ENCODE measurements at regions not wholly inside any gene's neighbourhood (a gene's known extent, or its start where the extent isn't known, plus 50 kb on each side); places are given as distances from the start of the nearest gene placed in this dataset.

GRCh38 chr7:16993543-16993942 lies 111.8 kb upstream of the AGR3 start:
- H3K4me3 ChIP-seq (ENCODE audit: insufficient read depth, low read depth, low read length), result no peak overlapping the region
- Mint-ChIP-seq H3K4me1 (ENCODE audit: low read depth, unreplicated experiment) (no peaks in the 10 kb centered on the region), H3K27ac (ENCODE audit: unreplicated experiment) (no peak overlapping the region), H3K4me3 (ENCODE audit: unreplicated experiment) (no peak overlapping the region), H3K27me3 (ENCODE audit: low read depth, unreplicated experiment) (no peaks in the 10 kb centered on the region), H3K9me3 (ENCODE audit: unreplicated experiment) (peaks cover 13% of the 10 kb centered on the region), H3K36me3 (ENCODE audit: low read depth, unreplicated experiment) (peaks cover 6% of the 10 kb centered on the region)
- no peak for TF ChIP-seq EZH2 (IDR thresholded peaks at IDR 0.05; ENCODE audit: insufficient read depth, low read length)
- TF ChIP-seq, protein P1, sequence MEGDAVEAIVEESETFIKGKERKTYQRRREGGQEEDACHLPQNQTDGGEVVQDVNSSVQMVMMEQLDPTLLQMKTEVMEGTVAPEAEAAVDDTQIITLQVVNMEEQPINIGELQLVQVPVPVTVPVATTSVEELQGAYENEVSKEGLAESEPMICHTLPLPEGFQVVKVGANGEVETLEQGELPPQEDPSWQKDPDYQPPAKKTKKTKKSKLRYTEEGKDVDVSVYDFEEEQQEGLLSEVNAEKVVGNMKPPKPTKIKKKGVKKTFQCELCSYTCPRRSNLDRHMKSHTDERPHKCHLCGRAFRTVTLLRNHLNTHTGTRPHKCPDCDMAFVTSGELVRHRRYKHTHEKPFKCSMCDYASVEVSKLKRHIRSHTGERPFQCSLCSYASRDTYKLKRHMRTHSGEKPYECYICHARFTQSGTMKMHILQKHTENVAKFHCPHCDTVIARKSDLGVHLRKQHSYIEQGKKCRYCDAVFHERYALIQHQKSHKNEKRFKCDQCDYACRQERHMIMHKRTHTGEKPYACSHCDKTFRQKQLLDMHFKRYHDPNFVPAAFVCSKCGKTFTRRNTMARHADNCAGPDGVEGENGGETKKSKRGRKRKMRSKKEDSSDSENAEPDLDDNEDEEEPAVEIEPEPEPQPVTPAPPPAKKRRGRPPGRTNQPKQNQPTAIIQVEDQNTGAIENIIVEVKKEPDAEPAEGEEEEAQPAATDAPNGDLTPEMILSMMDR (IDR thresholded peaks at IDR 0.05; ENCODE audit: insufficient read depth, low read depth, low read length), result no peak
- H4K20me1 ChIP-seq (ENCODE audit: insufficient read depth, low read length), result no peaks in the 10 kb centered on the region
- H3K27me3 ChIP-seq (ENCODE audit: insufficient read depth, low read length), result no peaks in the 10 kb centered on the region
- no peaks in the 10 kb centered on the region for H3K9me3 ChIP-seq (ENCODE audit: insufficient read depth, low read depth, low read length)
- no peak overlapping the region for H3K4me2 ChIP-seq (ENCODE audit: low read length)
- no peaks in the 10 kb centered on the region for H3K79me2 ChIP-seq (ENCODE audit: insufficient read depth, low read length)
- DNase-seq (ENCODE audit: low read depth), result no peak
- H3K27ac ChIP-seq (ENCODE audit: low read depth, low read length), result no peak overlapping the region
- H2AFZ ChIP-seq (ENCODE audit: low read depth, low read length), result no peak overlapping the region
- no peaks in the 10 kb centered on the region for H3K4me1 ChIP-seq (ENCODE audit: insufficient read depth, low read length)
- FAIRE-seq, result no peak
- no peaks in the 10 kb centered on the region for H3K36me3 ChIP-seq (ENCODE audit: insufficient read depth, low read length)
- no peak overlapping the region for H3K9ac ChIP-seq (ENCODE audit: low read length)

DNA sequence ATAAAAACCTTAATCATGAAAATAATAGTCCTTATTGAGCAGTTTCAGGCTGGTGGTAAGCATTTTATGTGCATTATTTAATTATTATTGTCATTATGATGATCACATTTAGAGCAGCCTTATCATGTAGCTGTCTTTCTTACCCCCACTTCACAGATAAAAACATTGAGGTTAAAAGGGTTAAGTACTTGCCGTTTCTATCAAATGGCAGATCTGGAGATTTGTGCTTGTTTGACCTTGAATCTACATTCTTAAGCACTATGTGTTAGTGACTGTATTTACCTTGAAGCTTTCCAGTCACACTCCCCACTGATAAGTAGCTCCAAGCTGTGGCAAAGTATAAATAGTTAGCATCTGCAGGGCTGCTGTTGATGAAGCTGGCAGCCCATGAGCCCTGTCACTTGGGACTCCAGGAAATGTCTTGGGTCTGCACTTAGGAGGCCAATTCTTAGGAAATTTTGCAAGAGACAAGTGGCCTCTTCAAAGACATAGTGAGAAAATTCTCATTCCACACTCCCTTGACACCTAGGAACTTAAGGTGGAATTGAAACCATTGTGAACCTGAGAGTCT lies 116.8 kb upstream of the AGR3 start:
- H3K36me3 Mint-ChIP-seq (ENCODE audit: low read depth, unreplicated experiment), result peaks cover 3% of the 10 kb centered on the region
- peaks cover 7% of the 10 kb centered on the region for H3K9me3 Mint-ChIP-seq (ENCODE audit: unreplicated experiment)

More for the DNA sequence above, 116.8 kb upstream of the AGR3 start:
- no peak for DNase-seq (ENCODE audit: low read depth)
- no peaks in the 10 kb centered on the region for H3K9me3 ChIP-seq (ENCODE audit: insufficient read depth, low read depth, low read length)
- no peaks in the 10 kb centered on the region for H3K4me1 ChIP-seq (ENCODE audit: insufficient read depth, low read length)
- Mint-ChIP-seq H3K27me3 (ENCODE audit: low read depth, unreplicated experiment) (no peaks in the 10 kb centered on the region), H3K27ac (ENCODE audit: unreplicated experiment) (no peak overlapping the region), H3K4me1 (ENCODE audit: low read depth, unreplicated experiment) (no peaks in the 10 kb centered on the region), H3K4me3 (ENCODE audit: unreplicated experiment) (no peak overlapping the region)
- H3K27me3 ChIP-seq (ENCODE audit: insufficient read depth, low read length), result no peaks in the 10 kb centered on the region
- no peak overlapping the region for H2AFZ ChIP-seq (ENCODE audit: low read depth, low read length)
- H3K27ac ChIP-seq (ENCODE audit: low read depth, low read length), result no peak overlapping the region
- FAIRE-seq, result no peak
- no peaks in the 10 kb centered on the region for H4K20me1 ChIP-seq (ENCODE audit: insufficient read depth, low read length)
- no peaks in the 10 kb centered on the region for H3K36me3 ChIP-seq (ENCODE audit: insufficient read depth, low read length)
- TF ChIP-seq EZH2 (IDR thresholded peaks at IDR 0.05; ENCODE audit: insufficient read depth, low read length), result no peak
- TF ChIP-seq, protein P1 (IDR thresholded peaks at IDR 0.05; ENCODE audit: insufficient read depth, low read depth, low read length), result no peak
- no peaks in the 10 kb centered on the region for H3K79me2 ChIP-seq (ENCODE audit: insufficient read depth, low read length)
- no peak overlapping the region for H3K9ac ChIP-seq (ENCODE audit: low read length)
- no peak overlapping the region for H3K4me3 ChIP-seq (ENCODE audit: insufficient read depth, low read depth, low read length)
- H3K4me2 ChIP-seq (ENCODE audit: low read length), result no peak overlapping the region
